Mucosa of descending colon (tissue), 3 donors: ENCODE measurements at regions not wholly inside any gene's neighbourhood (a gene's known extent, or its start where the extent isn't known, plus 50 kb on each side); places are given as distances from the start of the nearest gene placed in this dataset.

Source experiments
- ATAC-seq: fragments of 200-7000 bp; cut with Tn5 transposase; one replicate; pipeline ENCODE4 v1.9.1; 2020; ENCODE audit warnings: mild to moderate bottlenecking, moderate library complexity
- DNase-seq, 3 donors: peaks; one replicate each; pipeline ENCODE4 v3.0.0-alpha.2; 2020
- H3K36me3 ChIP-seq: fragments of 200-600 bp; one replicate; pipeline ENCODE4 v1.8.0; 2021; ENCODE audit warnings: low read depth, mild to moderate bottlenecking
- H3K4me1 ChIP-seq: fragments of 200-600 bp; one replicate; pipeline ENCODE4 v1.8.0; 2021; ENCODE audit warnings: low read depth, mild to moderate bottlenecking
- H3K4me3 ChIP-seq: fragments of 200-600 bp; one replicate; pipeline ENCODE4 v1.8.0; 2021; ENCODE audit warnings: mild to moderate bottlenecking
- H3K9me3 ChIP-seq: fragments of 200-600 bp; one replicate; pipeline ENCODE4 v1.8.0; 2021; ENCODE audit warnings: mild to moderate bottlenecking
- intact Hi-C, 2 donors: fragments of 100-400 bp; cut with DNase I in 1 of 2; cut with micrococcal nuclease in 1 of 2; formaldehyde crosslinking; loops; one replicate each; pipeline versions ENCODE4 v1.11.0 to v1.11.1; 2022; cut with DNase I, micrococcal nuclease
- TF ChIP-seq, protein P1 (sequence below): fragments of 200-600 bp; IDR thresholded peaks from one replicate; pipeline ENCODE4 v1.8.0; 2022; ENCODE audit warnings: antibody characterized with exemption, mild to moderate bottlenecking
- donor health status: DM: no; HTN: no; CAD: no; lungs with moderate emphysema.
- donor health status: DM: no; HTN: no; CAD: no.
- donor health status: DM: no; HTN: yes; CAD: no.

DNA sequence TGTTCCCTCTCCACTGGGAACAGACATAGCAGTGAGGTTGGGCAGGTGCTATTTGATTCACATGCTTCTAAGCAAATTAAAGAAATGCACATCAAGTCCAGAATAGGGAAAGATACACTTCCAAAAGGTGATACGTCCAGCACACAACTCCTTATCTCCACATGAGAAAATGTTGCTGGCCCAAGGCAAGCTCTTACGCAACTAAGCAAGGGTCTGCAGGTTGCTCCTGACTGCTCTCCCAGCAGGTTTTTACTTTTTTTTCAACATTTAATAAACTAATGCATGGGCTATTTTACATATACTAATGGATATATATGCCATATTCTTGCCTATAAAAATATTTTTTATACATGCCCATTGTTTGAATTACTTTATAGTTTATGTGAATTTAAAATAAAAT, 818.5 kb upstream of the ROBO1 start:
- Histone ChIP-seq H3K4me1 (no peaks in the 10 kb centered on the region), H3K9me3 (no peaks in the 10 kb centered on the region), H3K36me3 (no peaks in the 10 kb centered on the region), H3K4me3 (no peak overlapping the region)
- DNase-seq (no peak), ATAC-seq (no peak)
- intact Hi-C loops: no loop called here
- TF ChIP-seq, protein P1, sequence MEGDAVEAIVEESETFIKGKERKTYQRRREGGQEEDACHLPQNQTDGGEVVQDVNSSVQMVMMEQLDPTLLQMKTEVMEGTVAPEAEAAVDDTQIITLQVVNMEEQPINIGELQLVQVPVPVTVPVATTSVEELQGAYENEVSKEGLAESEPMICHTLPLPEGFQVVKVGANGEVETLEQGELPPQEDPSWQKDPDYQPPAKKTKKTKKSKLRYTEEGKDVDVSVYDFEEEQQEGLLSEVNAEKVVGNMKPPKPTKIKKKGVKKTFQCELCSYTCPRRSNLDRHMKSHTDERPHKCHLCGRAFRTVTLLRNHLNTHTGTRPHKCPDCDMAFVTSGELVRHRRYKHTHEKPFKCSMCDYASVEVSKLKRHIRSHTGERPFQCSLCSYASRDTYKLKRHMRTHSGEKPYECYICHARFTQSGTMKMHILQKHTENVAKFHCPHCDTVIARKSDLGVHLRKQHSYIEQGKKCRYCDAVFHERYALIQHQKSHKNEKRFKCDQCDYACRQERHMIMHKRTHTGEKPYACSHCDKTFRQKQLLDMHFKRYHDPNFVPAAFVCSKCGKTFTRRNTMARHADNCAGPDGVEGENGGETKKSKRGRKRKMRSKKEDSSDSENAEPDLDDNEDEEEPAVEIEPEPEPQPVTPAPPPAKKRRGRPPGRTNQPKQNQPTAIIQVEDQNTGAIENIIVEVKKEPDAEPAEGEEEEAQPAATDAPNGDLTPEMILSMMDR: no peak

DNA sequence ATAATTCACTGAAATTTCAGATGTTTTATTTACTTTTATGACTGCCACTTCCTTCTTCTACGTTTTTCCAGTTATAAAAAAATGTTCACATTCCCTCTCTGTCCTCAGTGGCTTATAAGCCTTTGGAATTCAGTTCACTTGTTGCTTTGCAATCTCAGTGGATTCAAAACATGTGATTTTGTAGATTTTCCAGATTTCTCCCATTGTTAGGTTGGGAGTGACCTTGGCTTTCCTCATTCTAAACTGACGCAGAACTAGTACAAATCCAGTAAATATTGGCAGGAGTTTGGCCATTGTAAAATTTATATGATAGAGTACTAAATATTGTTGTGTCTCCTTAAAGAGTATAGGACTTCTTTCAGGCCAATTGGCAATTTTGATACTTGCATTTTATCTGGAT, 812.3 kb upstream of the ROBO1 start:
- TF ChIP-seq, protein P1: no peak
- no peaks in the 10 kb centered on the region for H3K9me3 ChIP-seq
- ATAC-seq (no peak), DNase-seq (no peak)
- H3K4me1 ChIP-seq: no peaks in the 10 kb centered on the region
- no peak overlapping the region for H3K4me3 ChIP-seq
- intact Hi-C loops: no loop called here
- H3K36me3 ChIP-seq: no peaks in the 10 kb centered on the region

DNA sequence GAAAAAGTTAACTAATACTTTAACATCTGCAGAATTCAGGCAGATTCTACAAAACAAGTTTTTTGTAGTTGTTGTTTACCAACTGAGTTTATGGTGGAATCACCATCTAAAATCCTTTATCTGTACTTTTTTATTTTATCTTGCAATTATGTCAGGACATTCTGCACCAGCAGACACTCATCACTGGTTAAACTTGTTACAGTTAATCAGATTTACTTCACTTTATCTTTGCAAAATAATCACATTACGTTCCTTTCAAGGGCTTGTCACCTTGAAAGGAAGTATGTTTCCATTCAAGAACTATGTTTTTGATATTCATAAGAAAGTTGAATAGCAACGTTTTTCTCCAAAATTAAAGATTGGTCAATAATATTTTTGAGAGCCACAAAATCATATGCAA, 796.6 kb upstream of the ROBO1 start:
- Histone ChIP-seq H3K4me1 (no peaks in the 10 kb centered on the region), H3K4me3 (no peak overlapping the region), H3K9me3 (no peaks in the 10 kb centered on the region), H3K36me3 (no peaks in the 10 kb centered on the region)
- DNase-seq: no peak
- no peak for ATAC-seq
- TF ChIP-seq, protein P1: no peak
- intact Hi-C loops: no loop called here

DNA sequence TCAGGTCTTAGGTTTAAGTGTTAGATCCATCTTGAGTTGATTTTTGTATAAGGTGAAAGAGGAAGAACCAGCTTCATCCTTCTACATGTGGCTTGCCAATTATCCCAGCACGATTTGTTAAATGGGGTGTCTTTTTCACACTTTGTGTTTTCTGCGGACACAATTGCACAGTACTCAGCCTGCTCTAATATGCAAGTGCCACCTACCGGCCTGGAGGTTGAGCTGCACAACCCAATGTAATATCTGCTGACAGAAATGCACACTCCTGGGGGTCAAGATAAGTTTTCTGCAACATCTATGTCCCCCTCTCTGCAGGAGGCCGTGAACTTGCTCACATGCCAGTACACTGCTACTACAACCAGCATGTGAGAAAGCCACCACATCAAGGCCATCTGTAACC, 791.9 kb upstream of the ROBO1 start:
- ATAC-seq (no peak), DNase-seq (no peak)
- intact Hi-C loops: no loop called here
- H3K9me3 ChIP-seq: no peaks in the 10 kb centered on the region
- no peaks in the 10 kb centered on the region for H3K36me3 ChIP-seq
- no peaks in the 10 kb centered on the region for H3K4me1 ChIP-seq
- H3K4me3 ChIP-seq: no peak overlapping the region
- TF ChIP-seq, protein P1: no peak

DNA sequence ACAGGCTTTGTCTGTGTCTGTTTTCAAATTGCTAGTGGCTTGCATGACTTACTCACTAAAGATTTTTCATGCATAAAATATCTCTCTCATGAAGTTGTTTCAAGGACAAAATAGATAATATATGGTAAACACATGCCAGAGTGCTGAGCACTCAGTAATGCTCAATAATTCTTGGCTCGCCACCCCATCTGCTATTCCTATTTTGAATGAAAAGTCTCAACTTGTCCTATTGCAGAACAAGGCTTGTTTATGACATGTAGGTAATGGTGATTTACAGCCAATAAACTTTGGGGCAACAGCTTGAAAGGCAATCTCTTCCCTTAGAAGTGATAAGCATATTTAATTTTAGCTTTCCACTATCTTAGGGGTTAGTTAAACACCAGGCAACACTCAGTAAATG, 789.0 kb upstream of the ROBO1 start:
- H3K4me3 ChIP-seq: no peak overlapping the region
- intact Hi-C loops: no loop called here
- no peaks in the 10 kb centered on the region for H3K36me3 ChIP-seq
- DNase-seq (no peak), ATAC-seq (no peak)
- no peaks in the 10 kb centered on the region for H3K9me3 ChIP-seq
- H3K4me1 ChIP-seq: no peaks in the 10 kb centered on the region
- TF ChIP-seq, protein P1: no peak

DNA sequence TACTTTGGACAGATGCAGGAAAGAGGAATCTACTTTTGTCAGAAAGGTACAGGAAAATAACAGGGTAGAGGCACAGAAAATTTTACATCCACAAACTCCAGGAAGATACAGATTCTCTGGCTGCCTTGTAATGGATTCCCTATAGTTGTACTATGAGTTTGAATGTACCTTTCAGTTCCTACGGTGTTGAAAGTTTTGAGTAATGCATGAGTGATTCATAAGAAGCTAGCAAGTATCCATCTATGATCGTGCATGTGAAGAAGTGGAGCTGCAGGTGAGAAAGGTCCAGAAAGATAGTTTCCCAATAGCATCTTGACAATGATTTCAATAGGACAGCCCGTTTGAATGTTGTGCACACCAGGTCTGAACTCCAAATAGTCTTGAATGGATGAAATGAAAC, 786.5 kb upstream of the ROBO1 start:
- Histone ChIP-seq H3K9me3 (no peaks in the 10 kb centered on the region), H3K4me3 (no peak overlapping the region), H3K36me3 (no peaks in the 10 kb centered on the region), H3K4me1 (no peaks in the 10 kb centered on the region)
- intact Hi-C loops: no loop called here
- ATAC-seq (no peak), DNase-seq (no peak)
- TF ChIP-seq, protein P1: no peak
